Smooth muscle cell (in vitro differentiated cells): ENCODE measurements at regions not wholly inside any gene's neighbourhood (a gene's known extent, or its start where the extent isn't known, plus 50 kb on each side); places are given as distances from the start of the nearest gene placed in this dataset.

Experiments
- DNase-seq: peaks from one replicate; lab custom pipeline; 2025; ENCODE audit not compliant: unreplicated experiment; lab: John Stamatoyannopoulos, UW
- H2AFZ ChIP-seq: fragments of 200-600 bp; sonication (generic); 2 replicates; pipeline ENCODE4 v1.6.0; 2016; ENCODE audit warnings: antibody characterized with exemption, low read depth, mild to moderate bottlenecking
- H3F3A ChIP-seq: fragments of 200-600 bp; sonication (generic); 2 replicates; pipeline ENCODE4 v1.6.0; 2017; ENCODE audit warnings: antibody characterized with exemption, low read depth
- H3K27ac ChIP-seq: fragments of 200-600 bp; sonication (generic); 2 replicates; pipeline ENCODE4 v1.5.1; 2016; ENCODE audit warnings: low read depth, mild to moderate bottlenecking
- H3K27me3 ChIP-seq: fragments of 200-600 bp; sonication (generic); 2 replicates; pipeline ENCODE4 v1.6.1; 2016; ENCODE audit warnings: low read depth, mild to moderate bottlenecking
- H3K36me3 ChIP-seq: fragments of 200-600 bp; sonication (generic); 2 replicates; pipeline ENCODE4 v1.5.1; 2016; ENCODE audit warnings: low read depth
- H3K4me1 ChIP-seq: fragments of 200-600 bp; sonication (generic); 2 replicates; pipeline ENCODE4 v1.5.1; 2016; ENCODE audit warnings: low read depth
- H3K4me2 ChIP-seq: fragments of 200-600 bp; sonication (generic); 2 replicates; pipeline ENCODE4 v1.6.0; 2016; ENCODE audit warnings: mild to moderate bottlenecking
- H3K4me3 ChIP-seq: fragments of 200-600 bp; sonication (generic); 2 replicates; pipeline ENCODE4 v1.5.1; 2016; ENCODE audit warnings: mild to moderate bottlenecking
- H3K79me2 ChIP-seq: fragments of 200-600 bp; sonication (generic); 2 replicates; pipeline ENCODE4 v1.6.0; 2016; ENCODE audit warnings: low read depth, mild to moderate bottlenecking
- H3K9ac ChIP-seq: fragments of 200-600 bp; sonication (generic); 2 replicates; pipeline ENCODE4 v1.6.0; 2016; ENCODE audit warnings: low read depth
- H3K9me3 ChIP-seq: fragments of 200-600 bp; sonication (generic); replicated peaks from 2 replicates; pipeline ENCODE4 v1.5.1; 2016; ENCODE audit warnings: low read depth
- H4K20me1 ChIP-seq: fragments of 200-600 bp; sonication (generic); 2 replicates; pipeline ENCODE4 v1.6.0; 2016; ENCODE audit warnings: low read depth
- CTCF ChIP-seq: fragments of 200-600 bp; sonication (generic); IDR thresholded peaks from 2 replicates; pipeline ENCODE4 v1.5.1; 2017; ENCODE audit warnings: borderline replicate concordance, mild to moderate bottlenecking, antibody characterized with exemption; ENCODE audit not compliant: insufficient read depth, poor library complexity, severe bottlenecking
- WGBS: methylation state at CpG from one replicate; pipeline ENCODE4 v1.1.7; 2016; ENCODE audit warnings: low lambda C conversion rate; 5-methylcytosine and 5-hydroxymethylcytosine counted together

- Histone ChIP-seq H3K79me2 (no peaks in the 10 kb centered on the region), H3K4me2 (no peak overlapping the region), H3F3A (no peaks in the 10 kb centered on the region), H4K20me1 (no peaks in the 10 kb centered on the region), H3K27ac (no peak overlapping the region), H2AFZ (no peak overlapping the region), H3K27me3 (no peaks in the 10 kb centered on the region), H3K4me1 (no peaks in the 10 kb centered on the region), H3K4me3 (no peak overlapping the region), H3K9ac (no peak overlapping the region), H3K9me3 (no peaks in the 10 kb centered on the region), H3K36me3 (no peaks in the 10 kb centered on the region)
- WGBS, result 81% methylated on average over 5 of the region's 5 CpGs
- no peak for DNase-seq
- no peak for TF ChIP-seq CTCF
These were observed 175.4 kb downstream of the EBLN2 start for GRCh38 chr3:73236867-73237266.

DNA sequence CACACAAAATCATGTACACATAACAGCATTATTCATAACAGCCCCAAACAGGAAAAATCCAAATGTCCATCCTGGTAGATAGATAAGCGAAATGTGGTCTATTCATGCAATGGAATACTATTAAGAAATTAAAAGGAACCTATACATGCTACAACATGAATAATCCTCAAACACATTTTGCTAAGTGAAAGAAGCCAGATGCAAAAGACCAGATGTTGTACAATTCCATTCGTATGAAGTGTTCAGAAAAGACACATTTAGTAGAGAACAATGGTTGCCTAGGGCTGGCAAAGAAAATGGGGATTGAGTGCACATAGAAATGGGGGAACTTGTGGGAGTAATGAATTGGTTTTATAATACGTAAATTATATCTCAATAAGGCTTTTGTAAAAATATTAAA lies 182.3 kb downstream of the EBLN2 start:
- Histone ChIP-seq H2AFZ (no peak overlapping the region), H3K79me2 (no peaks in the 10 kb centered on the region), H3K27ac (no peak overlapping the region), H3K9me3 (no peaks in the 10 kb centered on the region), H3K36me3 (no peaks in the 10 kb centered on the region), H3K4me1 (no peaks in the 10 kb centered on the region), H4K20me1 (no peaks in the 10 kb centered on the region), H3F3A (no peaks in the 10 kb centered on the region), H3K4me2 (no peak overlapping the region), H3K27me3 (no peaks in the 10 kb centered on the region), H3K4me3 (no peak overlapping the region), H3K9ac (no peak overlapping the region)
- no peak for TF ChIP-seq CTCF
- WGBS, result 88% methylated on average over 3 of the region's 3 CpGs
- DNase-seq, result no peak

GRCh38 chr3:73245459-73245858 lies 184.0 kb downstream of the EBLN2 start:
- Histone ChIP-seq H3K4me3 (no peak overlapping the region), H3K9me3 (no peaks in the 10 kb centered on the region), H3F3A (no peaks in the 10 kb centered on the region), H4K20me1 (no peaks in the 10 kb centered on the region), H3K27me3 (peaks cover 2% of the 10 kb centered on the region), H3K27ac (no peak overlapping the region), H3K4me1 (no peaks in the 10 kb centered on the region), H3K36me3 (no peaks in the 10 kb centered on the region), H3K9ac (no peak overlapping the region), H3K4me2 (no peak overlapping the region), H3K79me2 (no peaks in the 10 kb centered on the region), H2AFZ (no peak overlapping the region)
- no peak for TF ChIP-seq CTCF
- no peak for DNase-seq
- 97% methylated on average over 1 of the region's 1 CpG for WGBS

- H3K36me3 ChIP-seq, result no peaks in the 10 kb centered on the region
- no peak for DNase-seq
- H4K20me1 ChIP-seq, result no peaks in the 10 kb centered on the region
- H3K9ac ChIP-seq, result no peak overlapping the region
- 89% methylated on average over 7 of the region's 7 CpGs for WGBS
- peaks cover 3% of the 10 kb centered on the region for H3K27me3 ChIP-seq
- no peak overlapping the region for H3K27ac ChIP-seq
- H3K4me1 ChIP-seq, result no peaks in the 10 kb centered on the region
- no peak overlapping the region for H3K4me2 ChIP-seq
- H3F3A ChIP-seq, result no peaks in the 10 kb centered on the region
- H3K79me2 ChIP-seq, result no peaks in the 10 kb centered on the region
- H3K4me3 ChIP-seq, result no peak overlapping the region
- H2AFZ ChIP-seq, result no peak overlapping the region
- no peaks in the 10 kb centered on the region for H3K9me3 ChIP-seq
- no peak for TF ChIP-seq CTCF
These were observed 187.6 kb downstream of the EBLN2 start for GRCh38 chr3:73249047-73249446.
